ENCODE measurements at regions not wholly inside any gene's neighbourhood (a gene's known extent, or its start where the extent isn't known, plus 50 kb on each side); places are given as distances from the start of the nearest gene placed in this dataset.

DNA sequence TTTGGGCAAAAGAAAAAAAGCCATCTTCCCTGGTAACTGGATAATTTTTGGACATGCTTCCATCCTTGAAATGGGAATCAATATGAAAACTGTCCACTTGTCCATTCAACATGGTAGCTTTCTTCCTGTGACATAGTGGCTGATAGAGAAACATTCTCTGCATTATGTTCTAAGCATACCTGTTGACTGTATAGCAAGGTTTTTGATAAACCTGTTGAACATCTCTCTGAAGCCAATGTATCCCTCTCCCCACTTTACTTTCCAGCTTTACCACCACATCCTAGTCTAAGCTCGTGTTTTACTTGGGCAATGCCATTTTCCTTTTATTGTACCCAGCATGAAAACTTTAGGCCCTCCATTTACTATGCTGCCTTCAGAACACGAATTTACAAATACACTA, 630.1 kb downstream of the TOX3 start:
- TF ChIP-seq, protein P1, sequence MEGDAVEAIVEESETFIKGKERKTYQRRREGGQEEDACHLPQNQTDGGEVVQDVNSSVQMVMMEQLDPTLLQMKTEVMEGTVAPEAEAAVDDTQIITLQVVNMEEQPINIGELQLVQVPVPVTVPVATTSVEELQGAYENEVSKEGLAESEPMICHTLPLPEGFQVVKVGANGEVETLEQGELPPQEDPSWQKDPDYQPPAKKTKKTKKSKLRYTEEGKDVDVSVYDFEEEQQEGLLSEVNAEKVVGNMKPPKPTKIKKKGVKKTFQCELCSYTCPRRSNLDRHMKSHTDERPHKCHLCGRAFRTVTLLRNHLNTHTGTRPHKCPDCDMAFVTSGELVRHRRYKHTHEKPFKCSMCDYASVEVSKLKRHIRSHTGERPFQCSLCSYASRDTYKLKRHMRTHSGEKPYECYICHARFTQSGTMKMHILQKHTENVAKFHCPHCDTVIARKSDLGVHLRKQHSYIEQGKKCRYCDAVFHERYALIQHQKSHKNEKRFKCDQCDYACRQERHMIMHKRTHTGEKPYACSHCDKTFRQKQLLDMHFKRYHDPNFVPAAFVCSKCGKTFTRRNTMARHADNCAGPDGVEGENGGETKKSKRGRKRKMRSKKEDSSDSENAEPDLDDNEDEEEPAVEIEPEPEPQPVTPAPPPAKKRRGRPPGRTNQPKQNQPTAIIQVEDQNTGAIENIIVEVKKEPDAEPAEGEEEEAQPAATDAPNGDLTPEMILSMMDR (IDR thresholded peaks at IDR 0.05; ENCODE audit: low read depth, low read length) = no peak
- TF ChIP-seq EZH2phosphoT487 (IDR thresholded peaks at IDR 0.05; ENCODE audit: low read depth) = no peak
